GM23248 (cell line): ENCODE measurements at regions not wholly inside any gene's neighbourhood (a gene's known extent, or its start where the extent isn't known, plus 50 kb on each side); places are given as distances from the start of the nearest gene placed in this dataset.

ENCODE experiments used
- DNase-seq: peaks from one replicate; pipeline ENCODE4 v3.0.0-alpha.2; 2015
- H2AFZ ChIP-seq: fragments of 200-600 bp; sonication (generic); 2 replicates; pipeline ENCODE4 v1.6.1; 2016; ENCODE audit warnings: antibody characterized with exemption
- H3F3A ChIP-seq: fragments of 200-600 bp; sonication (generic); 2 replicates; pipeline ENCODE4 v1.6.1; 2016; ENCODE audit warnings: mild to moderate bottlenecking, antibody characterized with exemption, mixed run types; ENCODE audit not compliant: insufficient read depth
- H3K27ac ChIP-seq: fragments of 200-600 bp; sonication (generic); 2 replicates; pipeline ENCODE4 v1.5.1; 2016; ENCODE audit warnings: mild to moderate bottlenecking
- H3K27me3 ChIP-seq: fragments of 200-600 bp; sonication (generic); replicated peaks from 2 replicates; pipeline ENCODE4 v1.6.1; 2016; ENCODE audit warnings: mild to moderate bottlenecking; ENCODE audit not compliant: insufficient read depth
- H3K36me3 ChIP-seq: fragments of 200-600 bp; sonication (generic); 2 replicates; pipeline ENCODE4 v1.6.1; 2016; ENCODE audit warnings: low read depth, mild to moderate bottlenecking
- H3K4me1 ChIP-seq: fragments of 200-600 bp; sonication (generic); 2 replicates; pipeline ENCODE4 v1.6.1; 2016; ENCODE audit warnings: mild to moderate bottlenecking; ENCODE audit not compliant: insufficient read depth
- H3K4me2 ChIP-seq: fragments of 200-600 bp; sonication (generic); one replicate; pipeline ENCODE4 v1.6.1; 2016; ENCODE audit warnings: mild to moderate bottlenecking; ENCODE audit not compliant: unreplicated experiment
- H3K4me3 ChIP-seq: fragments of 200-600 bp; sonication (generic); 2 replicates; pipeline ENCODE4 v1.5.1; 2016; ENCODE audit warnings: mild to moderate bottlenecking
- H3K79me2 ChIP-seq: fragments of 200-600 bp; sonication (generic); 2 replicates; pipeline ENCODE4 v1.6.1; 2016; ENCODE audit warnings: mild to moderate bottlenecking; ENCODE audit not compliant: insufficient read depth
- H3K9ac ChIP-seq: fragments of 200-600 bp; sonication (generic); 2 replicates; pipeline ENCODE4 v1.6.1; 2016; ENCODE audit warnings: mild to moderate bottlenecking
- H3K9me2 ChIP-seq: fragments of 200-600 bp; sonication (generic); 2 replicates; pipeline ENCODE4 v1.6.1; 2016; ENCODE audit warnings: mixed run types, mild to moderate bottlenecking, moderate library complexity; ENCODE audit not compliant: insufficient read depth
- H3K9me3 ChIP-seq: fragments of 200-600 bp; sonication (generic); one replicate; pipeline ENCODE4 v1.6.1; 2017; ENCODE audit warnings: low read depth
- H4K20me1 ChIP-seq: fragments of 200-600 bp; sonication (generic); 2 replicates; pipeline ENCODE4 v1.6.0; 2016; ENCODE audit not compliant: insufficient read depth
- EZH2 ChIP-seq: fragments of 200-600 bp; sonication (generic); IDR thresholded peaks from 2 replicates; pipeline ENCODE4 v1.6.1; 2018; ENCODE audit warnings: antibody characterized with exemption, mild to moderate bottlenecking; ENCODE audit not compliant: insufficient read depth, poor library complexity, severe bottlenecking
- EZH2phosphoT487 ChIP-seq: fragments of 200-600 bp; sonication (generic); IDR thresholded peaks from 2 replicates; pipeline ENCODE4 v1.6.1; 2018; ENCODE audit warnings: antibody characterized with exemption, moderate library complexity, mild to moderate bottlenecking, low read depth; ENCODE audit not compliant: insufficient read depth
- WGBS, 2 experiments: methylation state at CpG; one replicate each; pipeline ENCODE4 v1.1.6; 2015 to 2017; ENCODE audit warnings: low lambda C conversion rate in 2 of 2, low coverage in 1 of 2; ENCODE audit errors: missing lambda C conversion rate in 2 of 2; 5-methylcytosine and 5-hydroxymethylcytosine counted together
- in situ Hi-C: fragments of 300-500 bp; cut with MboI; formaldehyde crosslinking; loops from 2 replicates; pipeline ENCODE4 v1.15.0; 2020

- Histone ChIP-seq H3K4me3 (no peak overlapping the region), H2AFZ (no peak overlapping the region), H4K20me1 (no peaks in the 10 kb centered on the region), H3K27me3 (no peaks in the 10 kb centered on the region), H3F3A (no peaks in the 10 kb centered on the region), H3K79me2 (no peaks in the 10 kb centered on the region), H3K36me3 (no peaks in the 10 kb centered on the region), H3K9ac (no peak overlapping the region), H3K9me2 (no peaks in the 10 kb centered on the region), H3K9me3 (no peaks in the 10 kb centered on the region), H3K4me1 (no peaks in the 10 kb centered on the region), H3K27ac (no peak overlapping the region), H3K4me2 (no peak overlapping the region)
- DNase-seq = no peak
- TF ChIP-seq EZH2phosphoT487 (no peak), EZH2 (no peak)
- 60 to 64% methylated on average over 8 of the region's 8 CpGs for WGBS, 2 experiments
- in situ Hi-C loops = no loop called here
These were observed 230.1 kb upstream of the MOCS1 start for GRCh38 chr6:40164345-40164755.

GRCh38 chr6:40163924-40164323 lies 229.7 kb upstream of the MOCS1 start:
- Histone ChIP-seq H3K9me2 (no peaks in the 10 kb centered on the region), H3K4me1 (no peaks in the 10 kb centered on the region), H3K9ac (no peak overlapping the region), H2AFZ (no peak overlapping the region), H4K20me1 (no peaks in the 10 kb centered on the region), H3K4me3 (no peak overlapping the region), H3K4me2 (no peak overlapping the region), H3K79me2 (no peaks in the 10 kb centered on the region), H3K27ac (no peak overlapping the region), H3K9me3 (no peaks in the 10 kb centered on the region), H3K27me3 (no peaks in the 10 kb centered on the region), H3K36me3 (no peaks in the 10 kb centered on the region), H3F3A (no peaks in the 10 kb centered on the region)
- no peak for TF ChIP-seq EZH2phosphoT487
- no peak for TF ChIP-seq EZH2
- in situ Hi-C loops = no loop called here
- DNase-seq = no peak
- WGBS, 2 experiments = 22 to 29% methylated on average over 6 of the region's 7 CpGs

- Histone ChIP-seq H3K27ac (no peak overlapping the region), H3K4me1 (no peaks in the 10 kb centered on the region), H3K4me3 (no peak overlapping the region), H3K36me3 (no peaks in the 10 kb centered on the region), H3K9me3 (no peaks in the 10 kb centered on the region), H3K79me2 (no peaks in the 10 kb centered on the region), H3F3A (no peaks in the 10 kb centered on the region), H4K20me1 (no peaks in the 10 kb centered on the region), H3K4me2 (no peak overlapping the region), H3K9ac (no peak overlapping the region), H3K9me2 (no peaks in the 10 kb centered on the region), H3K27me3 (no peaks in the 10 kb centered on the region), H2AFZ (no peak overlapping the region)
- DNase-seq = no peak
- WGBS, 2 experiments = 21 to 25% methylated on average over 5 of the region's 5 CpGs
- in situ Hi-C loops = no loop called here
- TF ChIP-seq EZH2 (no peak), EZH2phosphoT487 (no peak)
These were observed 227.8 kb upstream of the MOCS1 start for GRCh38 chr6:40162074-40162473.

- H3F3A ChIP-seq = no peaks in the 10 kb centered on the region
- no peaks in the 10 kb centered on the region for H3K27me3 ChIP-seq
- no peak overlapping the region for H3K9ac ChIP-seq
- H2AFZ ChIP-seq = no peak overlapping the region
- no peak overlapping the region for H3K27ac ChIP-seq
- H3K36me3 ChIP-seq = no peaks in the 10 kb centered on the region
- no peaks in the 10 kb centered on the region for H4K20me1 ChIP-seq
- TF ChIP-seq EZH2phosphoT487 (no peak), EZH2 (no peak)
- no peak overlapping the region for H3K4me2 ChIP-seq
- no peaks in the 10 kb centered on the region for H3K9me3 ChIP-seq
- in situ Hi-C loops = no loop called here
- H3K9me2 ChIP-seq = no peaks in the 10 kb centered on the region
- no peak overlapping the region for H3K4me3 ChIP-seq
- 23 to 27% methylated on average over 3 of the region's 3 CpGs for WGBS, 2 experiments
- DNase-seq = peak; percentile 9
- H3K79me2 ChIP-seq = no peaks in the 10 kb centered on the region
- no peaks in the 10 kb centered on the region for H3K4me1 ChIP-seq
These were observed 226.6 kb upstream of the MOCS1 start for GRCh38 chr6:40160826-40161225.

GRCh38 chr6:40159865-40160264 lies 225.6 kb upstream of the MOCS1 start:
- H3K9me3 ChIP-seq = no peaks in the 10 kb centered on the region
- H3K79me2 ChIP-seq = no peaks in the 10 kb centered on the region
- in situ Hi-C loops = no loop called here
- H3K27ac ChIP-seq = no peak overlapping the region
- no peaks in the 10 kb centered on the region for H3K9me2 ChIP-seq
- H3K4me3 ChIP-seq = no peak overlapping the region
- 0 to 5% methylated on average over 2 of the region's 2 CpGs for WGBS, 2 experiments
- no peak overlapping the region for H2AFZ ChIP-seq
- no peaks in the 10 kb centered on the region for H3K4me1 ChIP-seq
- no peak overlapping the region for H3K9ac ChIP-seq
- H3K27me3 ChIP-seq = no peaks in the 10 kb centered on the region
- DNase-seq = no peak
- H4K20me1 ChIP-seq = no peaks in the 10 kb centered on the region
- no peak for TF ChIP-seq EZH2phosphoT487
- H3F3A ChIP-seq = no peaks in the 10 kb centered on the region
- no peak overlapping the region for H3K4me2 ChIP-seq
- no peaks in the 10 kb centered on the region for H3K36me3 ChIP-seq
